Body of pancreas (tissue), 4 donors: ENCODE measurements at regions not wholly inside any gene's neighbourhood (a gene's known extent, or its start where the extent isn't known, plus 50 kb on each side); places are given as distances from the start of the nearest gene placed in this dataset.

ENCODE experiments used
- ATAC-seq: fragments of 150-250 bp; one replicate; pipeline ENCODE4 v1.9.1; 2016
- DNase-seq, 4 donors: peaks; one replicate each; pipeline ENCODE4 v3.0.0-alpha.2; 2019
- H3K27ac ChIP-seq, 4 donors: fragments of 200-600 bp; sonication (generic); 1 replicate in 3 of 4; 2 replicates in 1 of 4; pipeline versions ENCODE4 v1.5.1 to v1.6.1; 2016 to 2019; ENCODE audit warnings: mild to moderate bottlenecking in 1 of 4, mixed read lengths in 1 of 4, moderate library complexity in 1 of 4
- H3K27me3 ChIP-seq, 2 donors: fragments of 200-600 bp; sonication (generic); one replicate each; pipeline ENCODE4 v1.6.0; 2016; ENCODE audit warnings: mild to moderate bottlenecking in 1 of 2
- H3K36me3 ChIP-seq, 2 donors: fragments of 200-600 bp; sonication (generic); replicated peaks in 1 of 2; 2 replicates each; pipeline ENCODE4 v1.5.1; 2016; ENCODE audit warnings: low read depth in 2 of 2; ENCODE audit not compliant: insufficient read depth in 1 of 2
- H3K4me1 ChIP-seq: fragments of 200-600 bp; sonication (generic); one replicate; pipeline ENCODE4 v1.6.0; 2016
- H3K4me3 ChIP-seq, 2 donors: fragments of 200-600 bp; sonication (generic); 1 replicate in 1 of 2; 2 replicates in 1 of 2; pipeline ENCODE4 v1.5.1; 2016 to 2019
- H3K9me3 ChIP-seq, 3 donors: fragments of 200-600 bp; sonication (generic); 1 replicate in 2 of 3; 2 replicates in 1 of 3; pipeline ENCODE4 v1.5.1; 2016
- CTCF ChIP-seq, 7 experiments: fragments of 450-650 bp in 4 of 7; fragments of 200-600 bp in 3 of 7; sonication (generic) in 3 of 7; IDR thresholded peaks; one replicate each; pipeline ENCODE4 v1.5.1; 2016 to 2019; ENCODE audit warnings: antibody characterized with exemption in 7 of 7
- POLR2A ChIP-seq, 3 donors: fragments of 450-650 bp; IDR thresholded peaks; one replicate each; pipeline ENCODE4 v1.6.1; 2016; ENCODE audit warnings: antibody characterized with exemption in 3 of 3, mild to moderate bottlenecking in 2 of 3
- WGBS, 2 donors: methylation state at CpG; one replicate each; pipeline ENCODE4 v1.1.5; 2017; 5-methylcytosine and 5-hydroxymethylcytosine counted together
- intact Hi-C: fragments of 100-400 bp; cut with DNase I; formaldehyde crosslinking; loops from one replicate; pipeline ENCODE4 v1.15.1; 2023

- no peak for ATAC-seq
These were observed 1054.3 kb downstream of the FAT4 start for GRCh38 chr4:126369076-126369475.

GRCh38 chr4:126372634-126373033 is 1057.9 kb downstream of the FAT4 start:
- no peaks in the 10 kb centered on the region for H3K4me1 ChIP-seq
- no peaks in the 10 kb centered on the region for H3K36me3 ChIP-seq
- DNase-seq: no peak
- no peak overlapping the region for H3K4me3 ChIP-seq
- no peaks in the 10 kb centered on the region for H3K9me3 ChIP-seq
- TF ChIP-seq CTCF (IDR thresholded peaks at IDR 0.05): no peak
- no peak for TF ChIP-seq POLR2A (IDR thresholded peaks at IDR 0.05)
- H3K27ac ChIP-seq: no peak overlapping the region
- intact Hi-C loops: no loop called here
- 56 to 63% methylated on average over 2 of the region's 2 CpGs for WGBS, 2 donors
- ATAC-seq: no peak
- H3K27me3 ChIP-seq: no peaks in the 10 kb centered on the region

More at GRCh38 chr4:126369076-126369475, 1054.3 kb downstream of the FAT4 start:
- Histone ChIP-seq H3K27me3 (no peaks in the 10 kb centered on the region), H3K27ac (no peak overlapping the region), H3K4me1 (no peaks in the 10 kb centered on the region), H3K36me3 (no peaks in the 10 kb centered on the region), H3K4me3 (no peak overlapping the region), H3K9me3 (no peaks in the 10 kb centered on the region)
- no peak for TF ChIP-seq CTCF (IDR thresholded peaks at IDR 0.05)
- no peak for TF ChIP-seq POLR2A (IDR thresholded peaks at IDR 0.05)
- intact Hi-C loops: no loop called here
- no peak for DNase-seq

GRCh38 chr4:126375462-126376054 is 1060.8 kb downstream of the FAT4 start:
- no peak overlapping the region for H3K4me3 ChIP-seq
- no peak overlapping the region for H3K27ac ChIP-seq
- H3K27me3 ChIP-seq: no peaks in the 10 kb centered on the region
- intact Hi-C loops: no loop called here
- WGBS, 2 donors: 16 to 17% methylated on average over 2 of the region's 2 CpGs
- H3K4me1 ChIP-seq: no peaks in the 10 kb centered on the region
- DNase-seq: no peak
- ATAC-seq: no peak
- TF ChIP-seq POLR2A (IDR thresholded peaks at IDR 0.05) (no peak), CTCF (IDR thresholded peaks at IDR 0.05) (no peak)
- no peaks in the 10 kb centered on the region for H3K36me3 ChIP-seq
- H3K9me3 ChIP-seq: no peaks in the 10 kb centered on the region

DNA sequence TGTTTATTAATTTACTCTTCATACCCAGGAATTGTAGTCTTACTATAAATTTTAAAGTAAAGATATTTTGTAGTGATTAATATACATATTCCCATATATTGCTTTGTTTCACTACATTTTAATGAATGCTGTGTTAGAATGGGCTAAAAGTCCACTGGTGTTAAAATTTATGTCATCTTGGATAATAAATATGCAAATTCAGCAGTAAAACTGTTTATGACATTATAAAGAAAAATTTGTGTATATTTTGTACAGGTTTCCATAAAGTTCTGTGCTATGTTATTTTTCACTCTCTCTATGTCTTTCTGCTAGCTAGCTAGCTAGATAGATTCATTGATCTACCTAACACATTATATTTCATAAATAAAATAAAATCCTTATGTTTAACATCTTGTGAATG is 1071.2 kb downstream of the FAT4 start:
- Histone ChIP-seq H3K36me3 (no peaks in the 10 kb centered on the region), H3K4me1 (no peaks in the 10 kb centered on the region), H3K9me3 (no peaks in the 10 kb centered on the region), H3K4me3 (no peak overlapping the region), H3K27ac (no peak overlapping the region), H3K27me3 (no peaks in the 10 kb centered on the region)
- DNase-seq: no peak
- no peak for ATAC-seq
- intact Hi-C loops: no loop called here
- TF ChIP-seq POLR2A (IDR thresholded peaks at IDR 0.05) (no peak), CTCF (IDR thresholded peaks at IDR 0.05) (no peak)

DNA sequence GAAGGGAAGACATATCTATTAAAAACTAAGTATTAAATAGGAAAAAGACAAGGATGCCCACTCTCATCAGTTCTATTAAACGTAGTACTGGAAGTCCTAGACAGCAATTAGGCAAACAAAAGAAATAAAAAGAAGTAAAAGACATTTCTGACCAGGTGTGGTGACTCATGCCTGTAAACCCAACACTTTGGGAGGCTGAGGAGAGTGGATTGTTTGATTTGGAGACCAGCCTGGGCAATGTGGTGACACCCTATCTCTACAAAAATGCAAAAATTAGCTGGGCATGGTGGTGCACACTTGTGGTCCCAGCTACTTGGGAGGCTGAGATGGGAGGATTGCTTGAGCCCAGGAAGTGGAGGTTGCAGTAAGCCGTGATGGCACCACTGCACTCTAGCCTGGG is 1071.8 kb downstream of the FAT4 start:
- no peak for ATAC-seq
- WGBS, 2 donors: 56 to 59% methylated on average over 2 of the region's 2 CpGs
- intact Hi-C loops: no loop called here

More for the DNA sequence above, 1071.8 kb downstream of the FAT4 start:
- DNase-seq: no peak
- TF ChIP-seq CTCF (IDR thresholded peaks at IDR 0.05) (no peak), POLR2A (IDR thresholded peaks at IDR 0.05) (no peak)
- Histone ChIP-seq H3K36me3 (no peaks in the 10 kb centered on the region), H3K27ac (no peak overlapping the region), H3K9me3 (no peaks in the 10 kb centered on the region), H3K4me3 (no peak overlapping the region), H3K4me1 (no peaks in the 10 kb centered on the region), H3K27me3 (no peaks in the 10 kb centered on the region)
